A673 (cell line): ENCODE measurements at regions not wholly inside any gene's neighbourhood (a gene's known extent, or its start where the extent isn't known, plus 50 kb on each side); places are given as distances from the start of the nearest gene placed in this dataset.

ENCODE experiments used
- EZH2 ChIP-seq: fragments of 200-600 bp; sonication (generic); IDR thresholded peaks from 2 replicates; pipeline ENCODE4 v1.6.1; 2017; ENCODE audit warnings: borderline replicate concordance, low read depth, mild to moderate bottlenecking, mixed read lengths, antibody characterized with exemption, low read length; ENCODE audit not compliant: poor library complexity, severe bottlenecking
- TF ChIP-seq, protein P1 (sequence below): fragments of 300-800, 200-600 bp; sonication (generic); conservative IDR thresholded peaks from 2 replicates; pipeline ENCODE4 v1.5.1; 2017; ENCODE audit warnings: low read depth, mild to moderate bottlenecking, antibody characterized with exemption, low read length, moderate library complexity, mixed read lengths

GRCh38 chr11:28730889-28731288 is 622.7 kb downstream of the METTL15 start:
- TF ChIP-seq, protein P1, sequence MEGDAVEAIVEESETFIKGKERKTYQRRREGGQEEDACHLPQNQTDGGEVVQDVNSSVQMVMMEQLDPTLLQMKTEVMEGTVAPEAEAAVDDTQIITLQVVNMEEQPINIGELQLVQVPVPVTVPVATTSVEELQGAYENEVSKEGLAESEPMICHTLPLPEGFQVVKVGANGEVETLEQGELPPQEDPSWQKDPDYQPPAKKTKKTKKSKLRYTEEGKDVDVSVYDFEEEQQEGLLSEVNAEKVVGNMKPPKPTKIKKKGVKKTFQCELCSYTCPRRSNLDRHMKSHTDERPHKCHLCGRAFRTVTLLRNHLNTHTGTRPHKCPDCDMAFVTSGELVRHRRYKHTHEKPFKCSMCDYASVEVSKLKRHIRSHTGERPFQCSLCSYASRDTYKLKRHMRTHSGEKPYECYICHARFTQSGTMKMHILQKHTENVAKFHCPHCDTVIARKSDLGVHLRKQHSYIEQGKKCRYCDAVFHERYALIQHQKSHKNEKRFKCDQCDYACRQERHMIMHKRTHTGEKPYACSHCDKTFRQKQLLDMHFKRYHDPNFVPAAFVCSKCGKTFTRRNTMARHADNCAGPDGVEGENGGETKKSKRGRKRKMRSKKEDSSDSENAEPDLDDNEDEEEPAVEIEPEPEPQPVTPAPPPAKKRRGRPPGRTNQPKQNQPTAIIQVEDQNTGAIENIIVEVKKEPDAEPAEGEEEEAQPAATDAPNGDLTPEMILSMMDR = no peak
- no peak for TF ChIP-seq EZH2
